PC-3 (cell line): ENCODE measurements at regions not wholly inside any gene's neighbourhood (a gene's known extent, or its start where the extent isn't known, plus 50 kb on each side); places are given as distances from the start of the nearest gene placed in this dataset.

Source experiments
- ATAC-seq: fragments of 200-7000 bp; cut with Tn5 transposase; 2 replicates; pipeline ENCODE4 v1.9.1; 2020; ENCODE audit warnings: mild to moderate bottlenecking, moderate library complexity
- BruUV-seq: library from RNA; stranded (reverse); fragments of 400-500 nt; replicated peaks from 2 replicates; lab custom pipeline; 2021; lab: Mats Ljungman, UMichigan
- CTCF ChIA-PET: fragments of 300-600 bp; sonication (Branson Sonifier 250); formaldehyde crosslinking; loops from one replicate; lab custom pipeline; 2022; ENCODE audit warnings: antibody characterized with exemption; lab: Charles Lee
- POLR2A ChIA-PET: fragments of 300-600 bp; sonication (Branson Sonifier 250); formaldehyde crosslinking; loops from one replicate; lab custom pipeline; 2022; ENCODE audit warnings: antibody characterized with exemption; ENCODE audit not compliant: unreplicated experiment; lab: Charles Lee
- DNase-seq: peaks from one replicate; pipeline ENCODE4 v3.0.0-alpha.2; 2015
- H2AFZ ChIP-seq: fragments of 300-600 bp; sonication (generic); 2 replicates; pipeline ENCODE4 v1.6.0; 2016; ENCODE audit warnings: antibody characterized with exemption, low read length
- H3F3A ChIP-seq: fragments of 300-600 bp; sonication (generic); one replicate; pipeline ENCODE4 v1.6.0; 2017; ENCODE audit warnings: antibody characterized with exemption, low read length, control low read depth, mild to moderate bottlenecking; ENCODE audit not compliant: unreplicated experiment
- H3K27ac ChIP-seq: fragments of 300-600 bp; sonication (generic); 2 replicates; pipeline ENCODE4 v1.5.1; 2016; ENCODE audit warnings: mild to moderate bottlenecking, low read length
- H3K27me3 ChIP-seq: fragments of 300-600 bp; sonication (generic); 2 replicates; pipeline ENCODE4 v1.6.1; 2016; ENCODE audit warnings: low read length, mixed read lengths
- H3K36me3 ChIP-seq: fragments of 300-600 bp; sonication (generic); 2 replicates; pipeline ENCODE4 v1.6.1; 2016; ENCODE audit warnings: low read depth, mixed run types, low read length, mixed read lengths
- H3K4me1 ChIP-seq: fragments of 300-600 bp; sonication (generic); 2 replicates; pipeline ENCODE4 v1.5.1; 2016; ENCODE audit warnings: low read length; ENCODE audit not compliant: insufficient read depth
- H3K4me2 ChIP-seq: fragments of 300-600 bp; sonication (generic); 2 replicates; pipeline ENCODE4 v1.6.0; 2016; ENCODE audit warnings: low read length
- H3K4me3 ChIP-seq: fragments of 300-600 bp; sonication (generic); 2 replicates; pipeline ENCODE4 v1.5.1; 2016; ENCODE audit warnings: mild to moderate bottlenecking, low read length, mixed read lengths
- H3K79me2 ChIP-seq: fragments of 300-600 bp; sonication (generic); 2 replicates; pipeline ENCODE4 v1.6.1; 2017; ENCODE audit warnings: low read length, mixed read lengths
- H3K9ac ChIP-seq: fragments of 300-600 bp; sonication (generic); 2 replicates; pipeline ENCODE4 v1.6.0; 2016; ENCODE audit warnings: mild to moderate bottlenecking, low read length
- H3K9me2 ChIP-seq: fragments of 300-600 bp; sonication (generic); replicated peaks from 2 replicates; pipeline ENCODE4 v1.6.1; 2016; ENCODE audit warnings: mixed run types, low read length, mixed read lengths
- H3K9me3 ChIP-seq: fragments of 300-600 bp; sonication (generic); 2 replicates; pipeline ENCODE4 v1.6.1; 2016; ENCODE audit warnings: low read length, mixed read lengths
- H4K20me1 ChIP-seq: fragments of 300-600 bp; sonication (generic); 2 replicates; pipeline ENCODE4 v1.6.1; 2016; ENCODE audit warnings: low read length, mixed read lengths
- EZH2 ChIP-seq: fragments of 300-600 bp; sonication (generic); IDR thresholded peaks from one replicate; pipeline ENCODE4 v1.6.1; 2017; ENCODE audit warnings: antibody characterized with exemption, mild to moderate bottlenecking, low read length; ENCODE audit not compliant: unreplicated experiment
- EZH2phosphoT487 ChIP-seq: fragments of 300-600 bp; sonication (generic); IDR thresholded peaks from 2 replicates; pipeline ENCODE4 v1.6.1; 2018; ENCODE audit warnings: mild to moderate bottlenecking, antibody characterized with exemption, low read length, borderline replicate concordance
- intact Hi-C: fragments of 100-400 bp; cut with micrococcal nuclease; formaldehyde crosslinking; loops from 2 replicates; pipeline ENCODE4 v1.9.0; 2023
- TF ChIP-seq, protein P1 (sequence below): fragments of 300-600 bp; sonication (generic); conservative IDR thresholded peaks from 2 replicates; pipeline ENCODE4 v1.5.1; 2017; ENCODE audit warnings: antibody characterized with exemption, low read depth, mild to moderate bottlenecking, low read length

DNA sequence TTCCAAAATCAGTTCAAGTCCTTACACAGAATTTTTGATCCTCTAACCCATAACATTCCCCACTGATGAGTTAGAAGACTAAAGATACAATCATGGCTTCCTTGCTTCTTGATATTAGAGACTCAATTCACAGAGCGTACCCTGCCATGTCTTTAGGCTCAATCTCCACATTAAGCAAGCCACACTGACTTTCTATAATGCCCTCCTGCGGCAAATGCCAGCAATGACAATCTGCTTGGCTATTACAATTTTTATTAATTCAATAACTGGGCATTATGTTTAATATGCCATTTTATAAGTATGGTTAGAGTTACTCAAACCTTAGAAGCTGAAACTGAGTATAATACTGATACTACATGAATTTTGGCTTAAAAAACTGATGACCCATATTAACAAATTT is 479.7 kb upstream of the NR2F2 start:
- Histone ChIP-seq H3K9me2 (no peaks in the 10 kb centered on the region), H3K36me3 (no peaks in the 10 kb centered on the region), H3K9ac (no peak overlapping the region), H3K79me2 (no peaks in the 10 kb centered on the region), H3K4me2 (no peak overlapping the region), H3K4me1 (no peaks in the 10 kb centered on the region; the same call in 1 of the 2 replicates), H3K4me3 (no peak overlapping the region), H4K20me1 (no peaks in the 10 kb centered on the region), H2AFZ (no peak overlapping the region), H3K9me3 (no peaks in the 10 kb centered on the region), H3F3A (no peaks in the 10 kb centered on the region), H3K27me3 (no peaks in the 10 kb centered on the region), H3K27ac (no peak overlapping the region)
- TF ChIP-seq, protein P1, sequence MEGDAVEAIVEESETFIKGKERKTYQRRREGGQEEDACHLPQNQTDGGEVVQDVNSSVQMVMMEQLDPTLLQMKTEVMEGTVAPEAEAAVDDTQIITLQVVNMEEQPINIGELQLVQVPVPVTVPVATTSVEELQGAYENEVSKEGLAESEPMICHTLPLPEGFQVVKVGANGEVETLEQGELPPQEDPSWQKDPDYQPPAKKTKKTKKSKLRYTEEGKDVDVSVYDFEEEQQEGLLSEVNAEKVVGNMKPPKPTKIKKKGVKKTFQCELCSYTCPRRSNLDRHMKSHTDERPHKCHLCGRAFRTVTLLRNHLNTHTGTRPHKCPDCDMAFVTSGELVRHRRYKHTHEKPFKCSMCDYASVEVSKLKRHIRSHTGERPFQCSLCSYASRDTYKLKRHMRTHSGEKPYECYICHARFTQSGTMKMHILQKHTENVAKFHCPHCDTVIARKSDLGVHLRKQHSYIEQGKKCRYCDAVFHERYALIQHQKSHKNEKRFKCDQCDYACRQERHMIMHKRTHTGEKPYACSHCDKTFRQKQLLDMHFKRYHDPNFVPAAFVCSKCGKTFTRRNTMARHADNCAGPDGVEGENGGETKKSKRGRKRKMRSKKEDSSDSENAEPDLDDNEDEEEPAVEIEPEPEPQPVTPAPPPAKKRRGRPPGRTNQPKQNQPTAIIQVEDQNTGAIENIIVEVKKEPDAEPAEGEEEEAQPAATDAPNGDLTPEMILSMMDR: peak; percentile 62
- no peak for TF ChIP-seq EZH2phosphoT487
- ChIA-PET CTCF (no interaction called here), POLR2A (no interaction called here)
- ATAC-seq (no peak; the same call in 1 of the 2 replicates), DNase-seq (peak; percentile 41)
- no TSS peak for BruUV-seq
- intact Hi-C loops: no loop called here

DNA sequence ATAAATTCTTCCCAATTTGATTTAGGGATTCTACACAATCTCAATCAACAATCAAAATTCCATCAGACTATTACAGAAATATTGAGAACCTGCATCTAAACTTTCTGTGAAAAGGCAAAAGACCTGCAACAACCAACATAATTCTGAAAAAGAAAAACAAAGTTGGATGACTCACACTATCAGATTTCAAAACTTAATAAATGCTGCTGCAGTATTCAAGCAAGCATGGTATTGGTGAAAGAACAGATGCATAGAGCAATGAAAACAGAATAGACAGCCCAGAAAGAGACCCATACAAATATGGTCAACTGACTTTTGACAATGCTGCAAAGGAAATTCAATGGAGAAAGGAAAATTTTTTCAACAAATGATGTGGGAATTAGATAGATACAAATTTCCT is 477.1 kb upstream of the NR2F2 start:
- Histone ChIP-seq H3K4me1 (peaks cover 9% of the 10 kb centered on the region), H3K4me3 (no peak overlapping the region), H3K4me2 (no peak overlapping the region), H2AFZ (no peak overlapping the region), H3K79me2 (no peaks in the 10 kb centered on the region), H4K20me1 (no peaks in the 10 kb centered on the region), H3K9me2 (no peaks in the 10 kb centered on the region), H3K27ac (no peak overlapping the region), H3K36me3 (no peaks in the 10 kb centered on the region), H3K9me3 (no peaks in the 10 kb centered on the region), H3K9ac (no peak overlapping the region), H3K27me3 (no peaks in the 10 kb centered on the region), H3F3A (no peaks in the 10 kb centered on the region)
- POLR2A ChIA-PET: no interaction called here
- intact Hi-C loops: no loop called here
- DNase-seq (peak; percentile 43), ATAC-seq (no peak)
- BruUV-seq: no TSS peak
- TF ChIP-seq, protein P1: no peak
- no peak for TF ChIP-seq EZH2phosphoT487
- TF ChIP-seq EZH2: no peak
- CTCF ChIA-PET: no interaction called here

DNA sequence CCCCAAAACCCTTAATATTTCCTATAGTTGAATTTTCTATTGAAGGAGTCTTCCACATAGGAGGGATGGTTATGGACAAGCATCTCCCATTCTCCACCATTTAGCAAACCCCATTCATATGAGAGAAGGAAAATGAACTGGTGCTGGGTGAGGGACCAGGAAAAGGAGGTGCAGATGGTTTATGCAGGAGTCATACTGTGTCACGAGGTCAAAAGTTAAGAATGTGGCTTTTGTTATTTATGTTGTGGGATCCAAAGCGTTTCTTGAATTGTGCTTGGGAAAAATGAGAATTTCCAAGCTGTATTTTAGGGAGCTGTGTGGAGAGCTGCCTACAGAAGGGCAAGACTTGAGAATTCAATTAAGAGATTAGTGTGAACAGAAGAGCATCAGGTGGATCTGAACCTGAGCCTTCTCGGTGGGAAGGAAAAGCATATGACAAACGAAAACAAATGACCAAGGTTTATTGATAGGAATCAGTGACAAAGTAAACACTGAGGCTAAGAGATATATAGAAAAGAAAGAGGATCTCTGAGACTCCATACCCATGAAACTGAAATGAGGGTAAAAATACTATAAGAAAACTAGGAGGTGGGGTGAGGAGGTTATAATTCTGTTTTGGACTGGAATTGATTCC is 473.3 kb upstream of the NR2F2 start:
- intact Hi-C loops: no loop called here
- BruUV-seq: no TSS peak
- Histone ChIP-seq H3K79me2 (no peaks in the 10 kb centered on the region), H3K4me2 (peak overlapping the region; percentile 27; the same call in 1 of the 2 replicates), H3K9me3 (no peaks in the 10 kb centered on the region), H3F3A (no peaks in the 10 kb centered on the region), H4K20me1 (no peaks in the 10 kb centered on the region), H3K9me2 (no peaks in the 10 kb centered on the region), H3K27ac (no peak overlapping the region), H3K9ac (no peak overlapping the region), H3K36me3 (no peaks in the 10 kb centered on the region), H2AFZ (no peak overlapping the region), H3K27me3 (no peaks in the 10 kb centered on the region), H3K4me1 (peaks cover 9% of the 10 kb centered on the region), H3K4me3 (no peak overlapping the region)
- TF ChIP-seq, protein P1: no peak
- TF ChIP-seq EZH2phosphoT487: no peak
- TF ChIP-seq EZH2: no peak
- DNase-seq: peak; percentile 36
- ChIA-PET POLR2A (interaction anchor here (0.6 kb wide), 1 partner anchor 80 kb away, joined by 4 read pairs; no protein-coding TSS in a partner anchor), CTCF (no interaction called here)
- ATAC-seq: no peak
